GM23338 (cell line): ENCODE measurements at regions not wholly inside any gene's neighbourhood (a gene's known extent, or its start where the extent isn't known, plus 50 kb on each side); places are given as distances from the start of the nearest gene placed in this dataset.

Experiments used
- ATAC-seq: fragments of 200-7000 bp; cut with Tn5 transposase; 3 replicates; pipeline ENCODE4 v1.9.1; 2020
- DNase-seq: peaks from one replicate; pipeline ENCODE4 v3.0.0-alpha.2; 2015; ENCODE audit warnings: low spot score
- H2AFZ ChIP-seq: fragments of 200-600 bp; sonication (generic); 2 replicates; pipeline ENCODE4 v1.8.0; 2016; ENCODE audit warnings: antibody characterized with exemption, mild to moderate bottlenecking, moderate library complexity
- H3F3A ChIP-seq: fragments of 200-600 bp; sonication (generic); replicated peaks from 2 replicates; pipeline ENCODE4 v1.8.0; 2017; ENCODE audit warnings: antibody characterized with exemption, mixed run types, low read depth
- H3K27ac ChIP-seq: fragments of 200-600 bp; sonication (generic); 2 replicates; pipeline ENCODE4 v1.6.1; 2016; ENCODE audit warnings: low read depth
- H3K27me3 ChIP-seq: fragments of 200-600 bp; sonication (generic); 2 replicates; pipeline ENCODE4 v1.8.0; 2016; ENCODE audit warnings: mild to moderate bottlenecking, mixed run types, moderate library complexity; ENCODE audit not compliant: insufficient read depth
- H3K36me3 ChIP-seq: fragments of 200-600 bp; sonication (generic); 2 replicates; pipeline ENCODE4 v1.8.0; 2016; ENCODE audit warnings: mild to moderate bottlenecking; ENCODE audit not compliant: insufficient read depth
- H3K4me1 ChIP-seq: fragments of 200-600 bp; sonication (generic); 2 replicates; pipeline ENCODE4 v1.8.0; 2016; ENCODE audit warnings: mild to moderate bottlenecking, moderate library complexity; ENCODE audit not compliant: insufficient read depth
- H3K4me2 ChIP-seq: fragments of 200-600 bp; sonication (generic); 2 replicates; pipeline ENCODE4 v1.7.1; 2017; ENCODE audit warnings: mixed run types
- H3K4me3 ChIP-seq: fragments of 200-600 bp; sonication (generic); 2 replicates; pipeline ENCODE4 v1.6.1; 2016; ENCODE audit warnings: mixed run types
- H3K79me2 ChIP-seq: fragments of 200-600 bp; sonication (generic); replicated peaks from 2 replicates; pipeline ENCODE4 v1.8.0; 2017; ENCODE audit warnings: mild to moderate bottlenecking; ENCODE audit not compliant: insufficient read depth
- H3K9me2 ChIP-seq: fragments of 200-600 bp; sonication (generic); 2 replicates; pipeline ENCODE4 v1.8.0; 2017; ENCODE audit not compliant: insufficient read depth
- H4K20me1 ChIP-seq: fragments of 200-600 bp; sonication (generic); replicated peaks from 2 replicates; pipeline ENCODE4 v1.8.0; 2017; ENCODE audit warnings: mild to moderate bottlenecking; ENCODE audit not compliant: insufficient read depth
- H3K27ac Mint-ChIP-seq: 2 replicates; pipeline ENCODE4 v1.8.0; 2020; ENCODE audit warnings: inconsistent platforms, mild to moderate bottlenecking, moderate library complexity, mixed read lengths
- H3K27me3 Mint-ChIP-seq: 3 replicates; pipeline ENCODE4 v1.8.0; 2022; ENCODE audit warnings: low read depth, mild to moderate bottlenecking, moderate library complexity, mixed read lengths, inconsistent platforms; ENCODE audit not compliant: insufficient read depth, poor library complexity
- H3K36me3 Mint-ChIP-seq: 3 replicates; pipeline ENCODE4 v1.8.0; 2021; ENCODE audit warnings: low read depth, mild to moderate bottlenecking, inconsistent platforms, moderate library complexity, mixed read lengths
- H3K4me1 Mint-ChIP-seq: 3 replicates; pipeline ENCODE4 v1.8.0; 2020; ENCODE audit warnings: mild to moderate bottlenecking, inconsistent platforms, mixed read lengths
- H3K4me3 Mint-ChIP-seq: 3 replicates; pipeline ENCODE4 v1.8.0; 2021; ENCODE audit warnings: moderate library complexity, mild to moderate bottlenecking, inconsistent platforms, mixed read lengths
- H3K9me3 Mint-ChIP-seq: 3 replicates; pipeline ENCODE4 v1.8.0; 2020; ENCODE audit warnings: moderate library complexity, mild to moderate bottlenecking, inconsistent platforms, mixed read lengths
- CREB1 ChIP-seq: fragments of 250-450 bp; sonication (Bioruptor Pico); IDR thresholded peaks from 2 replicates; pipeline ENCODE4 v1.5.0; 2020; ENCODE audit warnings: low read depth, mild to moderate bottlenecking, moderate library complexity
- CTCF ChIP-seq, 2 experiments: fragments of 200-600 bp in 1 of 2; sonication (generic) in 1 of 2; conservative IDR thresholded peaks; 2 replicates each; pipeline versions ENCODE4 v1.5.1 to v1.6.1; 2016 to 2017; ENCODE audit warnings: antibody characterized with exemption in 2 of 2, low read depth in 2 of 2, mild to moderate bottlenecking in 2 of 2, moderate library complexity in 1 of 2
- ETS1 ChIP-seq: IDR thresholded peaks from 2 replicates; pipeline ENCODE4 v1.6.1; 2016; ENCODE audit warnings: antibody characterized with exemption
- EZH2 ChIP-seq: fragments of 200-600 bp; sonication (generic); IDR thresholded peaks from one replicate; pipeline ENCODE4 v1.8.0; 2017; ENCODE audit warnings: antibody characterized with exemption, mild to moderate bottlenecking, low read depth; ENCODE audit not compliant: unreplicated experiment
- EZH2phosphoT487 ChIP-seq: fragments of 200-600 bp; sonication (generic); IDR thresholded peaks from one replicate; pipeline ENCODE4 v1.8.1; 2018; ENCODE audit warnings: antibody characterized with exemption; ENCODE audit not compliant: unreplicated experiment
- JUNB ChIP-seq: IDR thresholded peaks from one replicate; pipeline ENCODE4 v1.6.1; 2016; ENCODE audit warnings: antibody characterized with exemption; ENCODE audit not compliant: unreplicated experiment
- NANOG ChIP-seq: IDR thresholded peaks from 2 replicates; pipeline ENCODE4 v1.6.1; 2016; ENCODE audit warnings: antibody characterized with exemption, borderline replicate concordance
- POLR2AphosphoS5 ChIP-seq: IDR thresholded peaks from 2 replicates; pipeline ENCODE4 v1.6.1; 2016; ENCODE audit warnings: antibody characterized with exemption, low read depth
- ZNF114 ChIP-seq: fragments of 250-450 bp; sonication (Bioruptor Pico); IDR thresholded peaks from 2 replicates; pipeline ENCODE4 v1.5.0; 2020; ENCODE audit warnings: mild to moderate bottlenecking, moderate library complexity
- ZNF331 ChIP-seq: fragments of 250-450 bp; sonication (Bioruptor Pico); IDR thresholded peaks from 2 replicates; pipeline ENCODE4 v1.5.0; 2020; ENCODE audit warnings: low read depth, mild to moderate bottlenecking, moderate library complexity
- ZNF462 ChIP-seq: fragments of 250-450 bp; sonication (Bioruptor Pico); IDR thresholded peaks from 2 replicates; pipeline ENCODE4 v1.5.0; 2020; ENCODE audit warnings: mild to moderate bottlenecking, moderate library complexity

GRCh38 chr3:140791368-140791767, 113.5 kb downstream of the TRIM42 start (continued):
- TF ChIP-seq ZNF462 (CRISPR knock-in tag) (no peak), EZH2 (no peak)

- ATAC-seq: peak; percentile 62
- Histone ChIP-seq H3K9me2 (no peaks in the 10 kb centered on the region), H3K4me3 (no peak overlapping the region), H3F3A (no peaks in the 10 kb centered on the region), H3K79me2 (no peaks in the 10 kb centered on the region), H3K36me3 (peaks cover 14% of the 10 kb centered on the region), H4K20me1 (no peaks in the 10 kb centered on the region), H2AFZ (peak overlapping the region; percentile 72), H3K4me2 (peak overlapping the region; percentile 57), H3K4me1 (peaks cover 29% of the 10 kb centered on the region), H3K27ac (peak overlapping the region; percentile 24; the same call in 1 of the 2 replicates), H3K27me3 (no peaks in the 10 kb centered on the region)
- Mint-ChIP-seq H3K9me3 (peaks cover 33% of the 10 kb centered on the region), H3K27ac (peak overlapping the region; percentile 14), H3K36me3 (peaks cover 16% of the 10 kb centered on the region), H3K27me3 (peaks cover under 1% of the 10 kb centered on the region), H3K4me3 (no peak overlapping the region), H3K4me1 (peaks cover 23% of the 10 kb centered on the region)
- DNase-seq: peak; percentile 38
- TF ChIP-seq JUNB: no peak
- no peak for TF ChIP-seq CREB1 (CRISPR knock-in tag)
- no peak for TF ChIP-seq CTCF (conservative IDR thresholded peaks at IDR 0.05; ENCODE audit: low read depth in 2 of 2)
- TF ChIP-seq EZH2: no peak
- no peak for TF ChIP-seq ZNF114 (CRISPR knock-in tag)
- TF ChIP-seq NANOG: no peak
- no peak for TF ChIP-seq ETS1
- TF ChIP-seq POLR2AphosphoS5: no peak
- no peak for TF ChIP-seq ZNF331
- TF ChIP-seq EZH2phosphoT487: no peak
Observed at GRCh38 chr3:140794507-140794906, 116.6 kb downstream of the TRIM42 start.
